ENCODE measurements at regions not wholly inside any gene's neighbourhood (a gene's known extent, or its start where the extent isn't known, plus 50 kb on each side); places are given as distances from the start of the nearest gene placed in this dataset.

DNA sequence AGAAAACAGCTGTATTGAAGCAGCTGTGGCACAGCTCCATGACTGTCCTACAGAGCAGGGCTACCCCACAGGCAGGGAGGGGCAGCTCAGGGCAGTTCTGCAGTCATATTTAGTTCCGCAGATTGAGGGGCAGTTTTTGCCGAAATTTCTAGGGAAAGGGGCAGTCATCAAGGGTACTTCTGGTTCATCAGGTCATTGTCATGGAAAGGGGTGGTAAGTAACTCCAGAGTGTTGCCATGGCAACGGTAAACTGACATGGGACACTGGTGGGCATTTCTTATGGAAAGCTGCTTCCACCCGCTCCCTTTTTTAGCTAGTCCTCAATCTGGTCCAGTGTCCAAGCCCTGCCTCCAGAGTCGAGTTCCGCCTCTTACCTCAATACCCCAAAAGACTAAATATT, 702.8 kb downstream of the LIG4 start:
- Mint-ChIP-seq H3K27ac (no peak overlapping the region), H3K27me3 (no peaks in the 10 kb centered on the region)

DNA sequence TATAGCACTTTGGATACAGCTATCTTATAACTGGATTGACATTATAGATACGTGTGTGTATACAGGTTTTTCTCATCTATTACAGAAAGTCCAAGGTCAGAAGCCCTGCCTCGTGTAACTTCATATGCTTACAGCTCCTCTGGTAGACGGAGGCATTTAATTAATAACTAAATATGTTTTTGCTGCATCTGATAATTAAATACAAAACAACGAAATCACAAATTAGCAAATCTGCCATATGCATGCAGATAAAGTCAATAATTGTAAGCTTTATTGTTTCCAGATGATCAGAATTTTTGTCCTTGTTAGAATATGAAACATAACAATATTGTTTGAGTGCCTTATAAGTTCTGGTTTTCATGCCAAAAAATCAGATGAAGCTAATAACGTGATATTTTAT, 717.7 kb downstream of the LIG4 start:
- Mint-ChIP-seq H3K27ac (no peak overlapping the region), H3K4me1 (no peaks in the 10 kb centered on the region), H3K9me3 (peaks cover 1 to 9% (median 4%) of the 10 kb centered on the region in 7 donors), H3K4me3 (no peak overlapping the region), H3K27me3 (no peaks in the 10 kb centered on the region), H3K36me3 (no peaks in the 10 kb centered on the region)
- Histone ChIP-seq H3K27me3 (ENCODE audit: control insufficient read depth, insufficient read depth, low read length) (no peaks in the 10 kb centered on the region), H3K4me3 (ENCODE audit: low read depth, low read length) (no peak overlapping the region), H3K4me1 (ENCODE audit: control insufficient read depth, insufficient read depth, low read length, poor library complexity, severe bottlenecking) (no peaks in the 10 kb centered on the region), H3K36me3 (ENCODE audit: control insufficient read depth, insufficient read depth, low read length) (no peaks in the 10 kb centered on the region), H3K9me3 (ENCODE audit: control insufficient read depth in 2 of 2, low read length in 2 of 2) (no peaks in the 10 kb centered on the region), H3K27ac (ENCODE audit: insufficient read depth, low read length, poor library complexity, severe bottlenecking) (no peak overlapping the region)
- ATAC-seq (ENCODE audit: low read depth in 2 of 2) (no peak), DNase-seq (no peak)

More for the DNA sequence above, 702.8 kb downstream of the LIG4 start:
- no peaks in the 10 kb centered on the region for H3K27me3 ChIP-seq (ENCODE audit: control insufficient read depth, insufficient read depth, low read length)
- Mint-ChIP-seq H3K4me1 (no peaks in the 10 kb centered on the region), H3K9me3 (peaks cover 1 to 17% (median 10%) of the 10 kb centered on the region in 7 donors), H3K36me3 (no peaks in the 10 kb centered on the region), H3K4me3 (no peak overlapping the region)
- no peaks in the 10 kb centered on the region for H3K4me1 ChIP-seq (ENCODE audit: control insufficient read depth, insufficient read depth, low read length, poor library complexity, severe bottlenecking)
- peaks cover 0 to 6% of the 10 kb centered on the region in 2 experiments for H3K9me3 ChIP-seq (ENCODE audit: control insufficient read depth in 2 of 2, low read length in 2 of 2)
- no peak overlapping the region for H3K27ac ChIP-seq (ENCODE audit: insufficient read depth, low read length, poor library complexity, severe bottlenecking)
- no peak overlapping the region for H3K4me3 ChIP-seq (ENCODE audit: low read depth, low read length)
- ATAC-seq (ENCODE audit: low read depth in 2 of 2) (no peak), DNase-seq (no peak)
- no peaks in the 10 kb centered on the region for H3K36me3 ChIP-seq (ENCODE audit: control insufficient read depth, insufficient read depth, low read length)

DNA sequence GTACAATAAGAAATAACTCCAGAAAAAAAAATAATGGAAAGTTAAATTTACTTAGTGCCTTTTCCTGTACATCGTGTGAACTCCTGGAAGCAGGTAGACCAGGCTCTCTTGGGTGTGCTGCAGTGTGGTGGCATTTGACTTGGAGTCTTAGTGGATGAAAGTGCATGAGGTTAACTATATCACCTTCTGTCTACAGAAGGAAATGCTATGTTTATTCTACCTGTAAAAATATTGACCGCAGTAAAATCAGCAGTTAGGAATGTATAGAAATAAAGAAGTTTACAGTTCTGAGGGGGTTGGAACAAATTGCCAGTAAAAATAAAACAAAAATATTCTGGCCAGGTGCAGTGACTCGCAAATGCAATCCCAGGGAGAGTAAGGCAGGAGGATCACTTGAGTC, 722.1 kb downstream of the LIG4 start:
- Histone ChIP-seq H3K27ac (ENCODE audit: insufficient read depth, low read length, poor library complexity, severe bottlenecking) (no peak overlapping the region), H3K4me3 (ENCODE audit: low read depth, low read length) (no peak overlapping the region), H3K27me3 (ENCODE audit: control insufficient read depth, insufficient read depth, low read length) (no peaks in the 10 kb centered on the region), H3K9me3 (ENCODE audit: control insufficient read depth in 2 of 2, low read length in 2 of 2) (peaks cover 0 to 5% of the 10 kb centered on the region in 2 experiments), H3K36me3 (ENCODE audit: control insufficient read depth, insufficient read depth, low read length) (no peaks in the 10 kb centered on the region), H3K4me1 (ENCODE audit: control insufficient read depth, insufficient read depth, low read length, poor library complexity, severe bottlenecking) (no peaks in the 10 kb centered on the region)
- no peak overlapping the region for H3K4me3 Mint-ChIP-seq
- H3K27me3 Mint-ChIP-seq = no peaks in the 10 kb centered on the region
- DNase-seq = no peak
- H3K27ac Mint-ChIP-seq = no peak overlapping the region
- H3K4me1 Mint-ChIP-seq = no peaks in the 10 kb centered on the region
- no peak for ATAC-seq (ENCODE audit: low read depth in 2 of 2)
- no peaks in the 10 kb centered on the region for H3K36me3 Mint-ChIP-seq
- H3K9me3 Mint-ChIP-seq = peaks cover 2 to 40% (median 10%) of the 10 kb centered on the region in 7 donors

DNA sequence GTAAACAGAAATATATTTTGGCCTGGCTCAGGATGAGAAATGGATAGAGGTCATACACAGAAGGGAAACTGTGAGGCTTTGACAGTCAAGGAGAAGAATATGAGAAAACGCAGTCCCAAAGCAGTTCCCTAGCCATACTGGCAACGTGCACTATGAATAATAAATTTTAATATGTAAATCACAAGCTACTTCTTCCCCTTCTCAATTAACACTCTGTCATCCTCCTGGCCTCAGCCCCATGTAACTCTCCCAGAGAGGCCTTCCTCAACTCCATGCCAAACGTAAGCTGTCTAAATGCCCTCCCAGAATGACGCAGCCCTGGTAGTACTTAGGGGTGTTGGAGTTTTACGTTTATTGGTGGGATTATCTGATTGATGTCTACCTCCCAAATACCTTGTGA, 732.6 kb downstream of the LIG4 start:
- Mint-ChIP-seq H3K4me1 (no peaks in the 10 kb centered on the region), H3K9me3 (peaks cover 0 to 18% (median 7%) of the 10 kb centered on the region in 7 donors), H3K36me3 (no peaks in the 10 kb centered on the region), H3K27me3 (no peaks in the 10 kb centered on the region), H3K4me3 (no peak overlapping the region), H3K27ac (no peak overlapping the region)
- no peaks in the 10 kb centered on the region for H3K36me3 ChIP-seq (ENCODE audit: control insufficient read depth, insufficient read depth, low read length)
- DNase-seq (no peak), ATAC-seq (ENCODE audit: low read depth in 2 of 2) (no peak)
- no peaks in the 10 kb centered on the region for H3K4me1 ChIP-seq (ENCODE audit: control insufficient read depth, insufficient read depth, low read length, poor library complexity, severe bottlenecking)
- no peak overlapping the region for H3K4me3 ChIP-seq (ENCODE audit: low read depth, low read length)
- H3K9me3 ChIP-seq (ENCODE audit: control insufficient read depth in 2 of 2, low read length in 2 of 2) = no peaks in the 10 kb centered on the region
- H3K27ac ChIP-seq (ENCODE audit: insufficient read depth, low read length, poor library complexity, severe bottlenecking) = no peak overlapping the region
- no peaks in the 10 kb centered on the region for H3K27me3 ChIP-seq (ENCODE audit: control insufficient read depth, insufficient read depth, low read length)

DNA sequence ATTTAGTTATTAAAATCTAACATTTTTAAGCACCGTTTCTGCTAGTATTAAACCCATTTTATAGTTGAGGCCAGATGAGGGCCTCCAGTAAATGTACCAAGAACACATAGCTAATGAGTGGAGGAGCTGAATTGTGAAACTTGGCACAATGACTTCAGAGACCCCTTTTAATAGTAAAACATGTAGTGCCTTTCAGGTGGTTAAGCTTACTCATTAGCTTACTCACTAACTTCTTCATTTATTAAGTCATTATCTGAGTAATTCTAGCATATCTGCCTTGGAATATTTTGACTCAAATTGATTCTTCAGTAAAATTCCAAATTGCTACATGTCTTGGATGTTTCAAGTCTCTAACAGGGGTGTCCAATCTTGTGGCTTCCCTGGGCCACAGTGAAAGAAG, 735.2 kb downstream of the LIG4 start:
- H3K36me3 Mint-ChIP-seq = no peaks in the 10 kb centered on the region
- H3K9me3 Mint-ChIP-seq = peaks cover 2 to 6% (median 2%) of the 10 kb centered on the region in 7 donors
- no peak overlapping the region for H3K4me3 ChIP-seq (ENCODE audit: low read depth, low read length)
- H3K27ac ChIP-seq (ENCODE audit: insufficient read depth, low read length, poor library complexity, severe bottlenecking) = no peak overlapping the region
- H3K9me3 ChIP-seq (ENCODE audit: control insufficient read depth in 2 of 2, low read length in 2 of 2) = no peaks in the 10 kb centered on the region
- no peaks in the 10 kb centered on the region for H3K4me1 ChIP-seq (ENCODE audit: control insufficient read depth, insufficient read depth, low read length, poor library complexity, severe bottlenecking)
- H3K27me3 ChIP-seq (ENCODE audit: control insufficient read depth, insufficient read depth, low read length) = no peaks in the 10 kb centered on the region
- no peaks in the 10 kb centered on the region for H3K4me1 Mint-ChIP-seq
- no peak for DNase-seq
- ATAC-seq (ENCODE audit: low read depth in 2 of 2) = no peak
- no peaks in the 10 kb centered on the region for H3K36me3 ChIP-seq (ENCODE audit: control insufficient read depth, insufficient read depth, low read length)
- no peak overlapping the region for H3K27ac Mint-ChIP-seq
- no peak overlapping the region for H3K4me3 Mint-ChIP-seq
- H3K27me3 Mint-ChIP-seq = no peaks in the 10 kb centered on the region

DNA sequence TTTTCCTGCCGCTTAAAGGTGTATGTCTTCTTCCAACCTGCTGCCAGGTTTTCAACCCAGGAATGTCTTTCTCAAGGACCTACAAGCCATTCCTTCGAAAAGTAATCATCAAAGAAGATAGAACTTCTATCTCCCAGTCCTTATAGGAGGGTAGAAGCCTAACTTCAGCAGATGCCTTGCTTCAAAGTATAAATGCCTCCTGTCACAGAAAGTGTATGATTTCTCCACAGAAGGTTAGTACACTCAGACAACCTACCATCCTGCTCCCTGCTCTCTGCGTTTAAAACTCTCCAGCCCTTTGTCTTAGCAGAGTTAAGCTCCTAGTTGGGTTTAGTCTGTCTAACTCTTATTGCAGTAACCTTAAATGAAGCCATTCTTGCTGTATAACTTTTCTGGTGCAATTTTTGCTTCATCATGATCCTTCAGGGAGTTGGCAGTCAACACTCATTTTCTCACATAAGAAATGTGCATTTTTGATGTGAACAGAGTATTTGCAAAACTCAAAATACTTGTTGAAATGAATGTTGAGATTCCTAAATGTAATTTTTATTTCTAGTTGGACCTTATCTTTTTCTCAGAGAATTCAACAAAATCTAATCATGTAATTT, 737.5 kb downstream of the LIG4 start:
- Mint-ChIP-seq H3K36me3 (no peaks in the 10 kb centered on the region), H3K27me3 (no peaks in the 10 kb centered on the region), H3K4me3 (no peak overlapping the region), H3K27ac (no peak overlapping the region), H3K4me1 (no peaks in the 10 kb centered on the region), H3K9me3 (peaks cover 1 to 11% (median 6%) of the 10 kb centered on the region in 7 donors)
- H3K27me3 ChIP-seq (ENCODE audit: control insufficient read depth, insufficient read depth, low read length) = no peaks in the 10 kb centered on the region
- no peak overlapping the region for H3K4me3 ChIP-seq (ENCODE audit: low read depth, low read length)
- H3K36me3 ChIP-seq (ENCODE audit: control insufficient read depth, insufficient read depth, low read length) = no peaks in the 10 kb centered on the region
- no peaks in the 10 kb centered on the region for H3K4me1 ChIP-seq (ENCODE audit: control insufficient read depth, insufficient read depth, low read length, poor library complexity, severe bottlenecking)
- DNase-seq (no peak), ATAC-seq (ENCODE audit: low read depth in 2 of 2) (no peak)
- no peak overlapping the region for H3K27ac ChIP-seq (ENCODE audit: insufficient read depth, low read length, poor library complexity, severe bottlenecking)
- H3K9me3 ChIP-seq (ENCODE audit: control insufficient read depth in 2 of 2, low read length in 2 of 2) = no peaks in the 10 kb centered on the region

DNA sequence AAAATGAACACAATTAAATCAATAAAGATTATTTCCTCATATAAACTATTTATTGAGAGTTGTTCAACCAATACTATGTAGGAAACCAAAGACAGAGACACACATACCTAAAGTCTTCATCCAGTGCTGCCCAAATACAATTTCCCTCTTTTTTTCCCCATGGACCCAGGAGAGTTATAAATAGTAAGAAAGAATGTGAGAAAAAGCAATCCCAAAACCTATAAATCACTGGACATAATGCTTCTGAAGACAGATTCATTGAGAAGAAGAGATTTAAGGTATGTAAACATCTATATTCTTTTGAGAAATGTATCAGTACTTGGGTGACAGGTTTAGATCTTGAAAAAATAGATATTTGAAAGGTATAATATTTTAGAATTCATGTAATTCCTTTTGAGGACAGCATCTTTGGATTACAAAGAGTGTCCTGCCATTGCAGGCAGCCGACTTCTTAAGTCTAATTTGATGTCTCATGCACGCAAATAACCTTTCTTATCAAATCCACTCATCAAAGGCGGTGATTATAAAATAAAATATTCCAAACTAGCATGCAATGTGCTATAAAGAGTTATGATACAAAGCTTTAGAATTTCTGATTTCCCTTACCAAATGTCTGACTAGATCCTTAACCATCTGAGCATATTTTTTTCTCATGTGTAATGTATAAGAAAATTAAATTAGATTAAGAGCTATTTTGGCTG, 739.4 kb downstream of the LIG4 start:
- no peak overlapping the region for H3K4me3 ChIP-seq (ENCODE audit: low read depth, low read length)
- H3K27me3 ChIP-seq (ENCODE audit: control insufficient read depth, insufficient read depth, low read length) = no peaks in the 10 kb centered on the region
- Mint-ChIP-seq H3K36me3 (no peaks in the 10 kb centered on the region), H3K4me3 (no peak overlapping the region), H3K9me3 (peaks cover 0 to 12% (median 6%) of the 10 kb centered on the region in 7 donors), H3K27ac (no peak overlapping the region), H3K27me3 (no peaks in the 10 kb centered on the region), H3K4me1 (no peaks in the 10 kb centered on the region)
- no peaks in the 10 kb centered on the region for H3K4me1 ChIP-seq (ENCODE audit: control insufficient read depth, insufficient read depth, low read length, poor library complexity, severe bottlenecking)
- no peak overlapping the region for H3K27ac ChIP-seq (ENCODE audit: insufficient read depth, low read length, poor library complexity, severe bottlenecking)
- DNase-seq = no peak
- no peaks in the 10 kb centered on the region for H3K9me3 ChIP-seq (ENCODE audit: control insufficient read depth in 2 of 2, low read length in 2 of 2)
- H3K36me3 ChIP-seq (ENCODE audit: control insufficient read depth, insufficient read depth, low read length) = no peaks in the 10 kb centered on the region
- ATAC-seq (ENCODE audit: low read depth in 2 of 2) = no peak

DNA sequence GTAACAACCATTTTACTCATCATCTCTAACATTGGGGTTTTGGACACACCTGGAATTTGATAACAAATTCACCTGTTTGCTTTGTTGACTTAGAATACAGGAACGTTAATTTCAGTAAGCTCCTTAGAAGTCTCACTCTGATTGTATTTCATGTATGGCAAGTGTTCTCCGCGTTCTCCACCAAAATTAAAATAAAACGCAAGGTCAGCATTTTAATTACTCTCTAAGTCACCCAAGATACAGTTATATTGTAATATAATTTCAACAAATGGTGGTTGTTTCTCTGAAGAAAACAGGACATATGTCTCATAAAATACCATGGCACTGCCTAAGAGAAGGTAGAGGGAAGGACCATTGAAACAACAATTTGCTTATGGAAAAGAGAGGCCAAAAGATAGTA, 742.1 kb downstream of the LIG4 start:
- no peaks in the 10 kb centered on the region for H3K4me1 Mint-ChIP-seq
- no peak for DNase-seq
- no peaks in the 10 kb centered on the region for H3K4me1 ChIP-seq (ENCODE audit: control insufficient read depth, insufficient read depth, low read length, poor library complexity, severe bottlenecking)
- no peak overlapping the region for H3K4me3 ChIP-seq (ENCODE audit: low read depth, low read length)
- H3K9me3 ChIP-seq (ENCODE audit: control insufficient read depth in 2 of 2, low read length in 2 of 2) = no peaks in the 10 kb centered on the region
- H3K36me3 ChIP-seq (ENCODE audit: control insufficient read depth, insufficient read depth, low read length) = no peaks in the 10 kb centered on the region
- no peak overlapping the region for H3K4me3 Mint-ChIP-seq
- peaks cover 5 to 17% (median 6%) of the 10 kb centered on the region in 7 donors for H3K9me3 Mint-ChIP-seq
- no peaks in the 10 kb centered on the region for H3K27me3 Mint-ChIP-seq
- H3K27me3 ChIP-seq (ENCODE audit: control insufficient read depth, insufficient read depth, low read length) = no peaks in the 10 kb centered on the region
- ATAC-seq (ENCODE audit: low read depth in 2 of 2) = no peak
- H3K27ac ChIP-seq (ENCODE audit: insufficient read depth, low read length, poor library complexity, severe bottlenecking) = no peak overlapping the region
- H3K36me3 Mint-ChIP-seq = no peaks in the 10 kb centered on the region
- H3K27ac Mint-ChIP-seq = no peak overlapping the region

Data from CD4-positive, CD25-positive, alpha-beta regulatory T cell (primary cell).